GM12878 (cell line): ENCODE measurements at regions not wholly inside any gene's neighbourhood (a gene's known extent, or its start where the extent isn't known, plus 50 kb on each side); places are given as distances from the start of the nearest gene placed in this dataset.

Source experiments
- ATAC-seq: fragments of 200-7000 bp; cut with Tn5 transposase; 3 replicates; pipeline ENCODE4 v1.9.1; 2020; ENCODE audit warnings: mild to moderate bottlenecking, moderate library complexity
- BruUV-seq: library from RNA; stranded (reverse); fragments of 400-500 nt; replicated peaks from 2 replicates; lab custom pipeline; 2021; lab: Mats Ljungman, UMichigan
- CTCF ChIA-PET: fragments of 300-600 bp; sonication (Branson Sonifier 250); formaldehyde crosslinking; extraction: SDS; loops from one replicate; lab custom pipeline; 2021; ENCODE audit warnings: inconsistent platforms; lab: Yijun Ruan, JAX
- POLR2A ChIA-PET: fragments of 350-600 bp; formaldehyde crosslinking; extraction: SDS; loops from one replicate; lab custom pipeline; 2021; ENCODE audit warnings: inconsistent platforms; lab: Charles Lee
- RAD21 ChIA-PET: fragments of 300-600 bp; sonication (Branson Sonifier 250); formaldehyde crosslinking; loops from one replicate; lab custom pipeline; 2023; ENCODE audit warnings: antibody characterized with exemption; ENCODE audit not compliant: unreplicated experiment; lab: Charles Lee
- SMC1A ChIA-PET: fragments of 300-600 bp; sonication (Branson Sonifier 250); formaldehyde crosslinking; loops from one replicate; lab custom pipeline; 2023; ENCODE audit not compliant: unreplicated experiment, uncharacterized antibody; lab: Charles Lee
- DNase-seq: peaks from one replicate; pipeline ENCODE4 v3.0.0-alpha.2; 2011; ENCODE audit warnings: low read depth, low spot score
- FAIRE-seq: peaks from 3 replicates; lab custom pipeline; 2011; peaks lifted over from hg19 to GRCh38; lab: Jason Lieb, UNC
- H2AFZ ChIP-seq: 2 replicates; pipeline ENCODE4 v1.6.0; 2011; ENCODE audit warnings: low read depth, low read length, control low read depth; ENCODE audit not compliant: control insufficient read depth
- H3K27ac ChIP-seq: 2 replicates; pipeline ENCODE4 v1.5.1; 2011; ENCODE audit warnings: control low read depth; ENCODE audit not compliant: control insufficient read depth, insufficient read depth
- H3K27me3 ChIP-seq, 2 experiments: replicated peaks in 1 of 2; 2 replicates each; pipeline versions ENCODE4 v1.6.0 to v1.6.1; 2011; ENCODE audit warnings: low read length in 1 of 2; ENCODE audit not compliant: control insufficient read depth in 2 of 2, insufficient read depth in 2 of 2
- H3K36me3 ChIP-seq, 2 experiments: 2 replicates each; pipeline ENCODE4 v1.5.1; 2011; ENCODE audit warnings: low read length in 1 of 2; ENCODE audit not compliant: control insufficient read depth in 2 of 2, insufficient read depth in 2 of 2
- H3K4me1 ChIP-seq: 2 replicates; pipeline ENCODE4 v1.6.1; 2011; ENCODE audit warnings: mild to moderate bottlenecking, low read length, moderate library complexity, mixed read lengths; ENCODE audit not compliant: control insufficient read depth, insufficient read depth
- H3K4me2 ChIP-seq: 2 replicates; pipeline ENCODE4 v1.6.0; 2011; ENCODE audit warnings: control low read depth; ENCODE audit not compliant: control insufficient read depth, insufficient read depth
- H3K4me3 ChIP-seq: fragments of 200-600 bp; sonication (generic); 2 replicates; pipeline ENCODE4 v1.5.1; 2016
- H3K79me2 ChIP-seq: 2 replicates; pipeline ENCODE4 v1.6.0; 2011; ENCODE audit warnings: low read length; ENCODE audit not compliant: control insufficient read depth, insufficient read depth
- H3K9ac ChIP-seq: 2 replicates; pipeline ENCODE4 v1.8.0; 2011; ENCODE audit warnings: low read length, control low read depth, mixed read lengths; ENCODE audit not compliant: control insufficient read depth, insufficient read depth
- H3K9me3 ChIP-seq: replicated peaks from 3 replicates; pipeline ENCODE4 v1.5.1; 2011; ENCODE audit warnings: mild to moderate bottlenecking, low read length; ENCODE audit not compliant: control insufficient read depth, insufficient read depth
- H4K20me1 ChIP-seq: 2 replicates; pipeline ENCODE4 v1.6.0; 2011; ENCODE audit not compliant: control insufficient read depth, insufficient read depth
- CBFB ChIP-seq: IDR thresholded peaks from 2 replicates; pipeline ENCODE4 v1.6.1; 2016; ENCODE audit warnings: antibody characterized with exemption, low read depth
- ETV6 ChIP-seq, 2 experiments: fragments of 450-650 bp in 1 of 2; IDR thresholded peaks in 1 of 2; conservative IDR thresholded peaks in 1 of 2; 2 replicates each; pipeline ENCODE4 v1.6.1; 2014; ENCODE audit warnings: antibody characterized with exemption in 1 of 2, borderline replicate concordance in 1 of 2, low read depth in 1 of 2, mild to moderate bottlenecking in 1 of 2, moderate library complexity in 1 of 2
- FOXM1 ChIP-seq: IDR thresholded peaks from 2 replicates; pipeline ENCODE4 v1.6.1; 2012; ENCODE audit warnings: low read depth, mild to moderate bottlenecking, inconsistent platforms, low read length, moderate library complexity
- IRF4 ChIP-seq: IDR thresholded peaks from 2 replicates; pipeline ENCODE4 v1.6.1; 2011; ENCODE audit warnings: low read depth, low read length
- KAT2A ChIP-seq: conservative IDR thresholded peaks from 2 replicates; pipeline ENCODE4 v1.6.1; 2011; ENCODE audit warnings: low read depth, low read length; ENCODE audit not compliant: control insufficient read depth
- MEF2B ChIP-seq: fragments of 450-650 bp; IDR thresholded peaks from 2 replicates; pipeline ENCODE4 v1.6.1; 2018; ENCODE audit warnings: mild to moderate bottlenecking, moderate library complexity; ENCODE audit not compliant: partially characterized antibody, poor library complexity, severe bottlenecking
- MTA3 ChIP-seq: IDR thresholded peaks from 2 replicates; pipeline ENCODE4 v1.6.1; 2012; ENCODE audit warnings: low read length, inconsistent platforms, borderline replicate concordance
- NFXL1 ChIP-seq: fragments of 450-650 bp; IDR thresholded peaks from 2 replicates; pipeline ENCODE4 v1.6.1; 2017; ENCODE audit warnings: antibody characterized with exemption, mild to moderate bottlenecking, borderline replicate concordance
- SIX5 ChIP-seq: IDR thresholded peaks from 2 replicates; pipeline ENCODE4 v1.6.1; 2011; ENCODE audit warnings: mild to moderate bottlenecking, low read depth, low read length, moderate library complexity; ENCODE audit not compliant: severe bottlenecking
- SMAD5 ChIP-seq: IDR thresholded peaks from 2 replicates; pipeline ENCODE4 v1.6.1; 2016; ENCODE audit warnings: antibody characterized with exemption, low read depth
- SUZ12 ChIP-seq: fragments of 200-600 bp; sonication (generic); IDR thresholded peaks from one replicate; pipeline ENCODE4 v1.6.1; 2018; ENCODE audit warnings: antibody characterized with exemption, mild to moderate bottlenecking; ENCODE audit not compliant: unreplicated experiment
- TBL1XR1 ChIP-seq: IDR thresholded peaks from 2 replicates; pipeline ENCODE4 v1.6.1; 2012; ENCODE audit warnings: low read depth, low read length, improper control_type of control experiment
- TCF12 ChIP-seq: IDR thresholded peaks from 2 replicates; pipeline ENCODE4 v1.6.1; 2011; ENCODE audit warnings: low read depth, mild to moderate bottlenecking, low read length
- WGBS: methylation state at CpG from one replicate; pipeline ENCODE4 v1.1.6; 2016; ENCODE audit warnings: low lambda C conversion rate; ENCODE audit not compliant: insufficient replicate concordance, insufficient coverage; ENCODE audit errors: missing lambda C conversion rate; 5-methylcytosine and 5-hydroxymethylcytosine counted together
- in situ Hi-C: fragments of 300-500 bp; cut with MboI; formaldehyde crosslinking; loops from 9 replicates; pipeline ENCODE4 v1.14.3; 2018; ENCODE audit warnings: mixed read lengths
- intact Hi-C: fragments of 100-400 bp; cut with micrococcal nuclease; formaldehyde crosslinking; loops from one replicate; pipeline ENCODE4 v1.14.2; 2022; ENCODE audit not compliant: unreplicated experiment
- TF ChIP-seq, protein P1 (sequence below): fragments of 450-650 bp; IDR thresholded peaks from 2 replicates; pipeline ENCODE4 v1.6.1; 2016; ENCODE audit warnings: mild to moderate bottlenecking
- TF ChIP-seq, protein P2 (sequence below): fragments of 450-650 bp; IDR thresholded peaks from 2 replicates; pipeline ENCODE4 v1.6.1; 2017; ENCODE audit warnings: mild to moderate bottlenecking
- TF ChIP-seq, protein P3 (sequence below): IDR thresholded peaks from 2 replicates; pipeline ENCODE4 v1.6.1; 2012; ENCODE audit warnings: low read length, inconsistent platforms
- TF ChIP-seq, protein P4 (sequence below): fragments of 450-650 bp; IDR thresholded peaks from 2 replicates; pipeline ENCODE4 v1.6.1; 2016; ENCODE audit warnings: mild to moderate bottlenecking, moderate library complexity, borderline replicate concordance

DNA sequence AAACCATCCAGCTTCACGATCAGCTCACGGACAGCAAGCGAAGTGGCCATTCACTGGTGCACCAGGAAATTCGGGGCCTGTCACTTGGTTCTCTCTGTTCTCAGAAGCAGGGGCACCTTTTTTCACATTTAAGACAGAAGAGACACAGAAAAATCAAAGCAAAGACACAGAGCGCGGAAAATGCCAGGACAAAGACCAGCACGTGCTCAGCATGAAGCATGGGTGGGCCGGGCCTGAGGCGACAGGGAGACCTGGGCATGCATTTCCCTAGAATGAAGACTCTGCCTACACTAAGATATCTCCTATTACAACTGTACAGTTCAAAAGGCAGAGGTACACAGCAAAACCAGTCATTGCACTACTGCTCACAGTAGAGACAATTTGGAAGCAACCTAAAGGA lies 117.4 kb upstream of the ID2 start:
- H3K9ac ChIP-seq = no peak overlapping the region
- no peak for FAIRE-seq
- no peaks in the 10 kb centered on the region for H4K20me1 ChIP-seq
- no peaks in the 10 kb centered on the region for H3K4me1 ChIP-seq
- ATAC-seq = no peak
- H3K4me3 ChIP-seq = no peak overlapping the region
- BruUV-seq = no TSS peak
- H3K4me2 ChIP-seq = no peak overlapping the region
- H3K27me3 ChIP-seq = no peaks in the 10 kb centered on the region
- ChIA-PET CTCF (interaction anchor here (1.1 to 1.6 kb wide), 3 partner anchors 11 to 20 kb away, joined by 3 to 5 read pairs (median 4); no protein-coding TSS in a partner anchor), RAD21 (no interaction called here), SMC1A (interaction anchor here (1.2 kb wide), 1 partner anchor 9 kb away, joined by 3 read pairs; no protein-coding TSS in a partner anchor), POLR2A (no interaction called here)
- H3K27ac ChIP-seq = no peak overlapping the region
- intact Hi-C loops = no loop called here
- WGBS = 71% methylated on average over 9 of the region's 9 CpGs
- no peaks in the 10 kb centered on the region for H3K36me3 ChIP-seq
- H3K79me2 ChIP-seq = no peaks in the 10 kb centered on the region
- no peak for DNase-seq
- no peak overlapping the region for H2AFZ ChIP-seq
- peaks cover 6% of the 10 kb centered on the region; the same call in 2 of the 3 replicates for H3K9me3 ChIP-seq
- in situ Hi-C loops = no loop called here
- TF ChIP-seq MTA3 = no peak
- TF ChIP-seq SUZ12 = no peak
- TF ChIP-seq TCF12 = no peak
- TF ChIP-seq SIX5 = no peak
- TF ChIP-seq CBFB = no peak
- no peak for TF ChIP-seq FOXM1
- TF ChIP-seq NFXL1 = no peak
- no peak for TF ChIP-seq IRF4
- TF ChIP-seq KAT2A = no peak
- TF ChIP-seq, protein P1, sequence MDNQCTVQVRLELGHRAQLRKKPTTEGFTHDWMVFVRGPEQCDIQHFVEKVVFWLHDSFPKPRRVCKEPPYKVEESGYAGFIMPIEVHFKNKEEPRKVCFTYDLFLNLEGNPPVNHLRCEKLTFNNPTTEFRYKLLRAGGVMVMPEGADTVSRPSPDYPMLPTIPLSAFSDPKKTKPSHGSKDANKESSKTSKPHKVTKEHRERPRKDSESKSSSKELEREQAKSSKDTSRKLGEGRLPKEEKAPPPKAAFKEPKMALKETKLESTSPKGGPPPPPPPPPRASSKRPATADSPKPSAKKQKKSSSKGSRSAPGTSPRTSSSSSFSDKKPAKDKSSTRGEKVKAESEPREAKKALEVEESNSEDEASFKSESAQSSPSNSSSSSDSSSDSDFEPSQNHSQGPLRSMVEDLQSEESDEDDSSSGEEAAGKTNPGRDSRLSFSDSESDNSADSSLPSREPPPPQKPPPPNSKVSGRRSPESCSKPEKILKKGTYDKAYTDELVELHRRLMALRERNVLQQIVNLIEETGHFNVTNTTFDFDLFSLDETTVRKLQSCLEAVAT = no peak
- TF ChIP-seq, protein P2, sequence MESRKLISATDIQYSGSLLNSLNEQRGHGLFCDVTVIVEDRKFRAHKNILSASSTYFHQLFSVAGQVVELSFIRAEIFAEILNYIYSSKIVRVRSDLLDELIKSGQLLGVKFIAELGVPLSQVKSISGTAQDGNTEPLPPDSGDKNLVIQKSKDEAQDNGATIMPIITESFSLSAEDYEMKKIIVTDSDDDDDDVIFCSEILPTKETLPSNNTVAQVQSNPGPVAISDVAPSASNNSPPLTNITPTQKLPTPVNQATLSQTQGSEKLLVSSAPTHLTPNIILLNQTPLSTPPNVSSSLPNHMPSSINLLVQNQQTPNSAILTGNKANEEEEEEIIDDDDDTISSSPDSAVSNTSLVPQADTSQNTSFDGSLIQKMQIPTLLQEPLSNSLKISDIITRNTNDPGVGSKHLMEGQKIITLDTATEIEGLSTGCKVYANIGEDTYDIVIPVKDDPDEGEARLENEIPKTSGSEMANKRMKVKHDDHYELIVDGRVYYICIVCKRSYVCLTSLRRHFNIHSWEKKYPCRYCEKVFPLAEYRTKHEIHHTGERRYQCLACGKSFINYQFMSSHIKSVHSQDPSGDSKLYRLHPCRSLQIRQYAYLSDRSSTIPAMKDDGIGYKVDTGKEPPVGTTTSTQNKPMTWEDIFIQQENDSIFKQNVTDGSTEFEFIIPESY = no peak
- no peak for TF ChIP-seq TBL1XR1
- TF ChIP-seq, protein P3, sequence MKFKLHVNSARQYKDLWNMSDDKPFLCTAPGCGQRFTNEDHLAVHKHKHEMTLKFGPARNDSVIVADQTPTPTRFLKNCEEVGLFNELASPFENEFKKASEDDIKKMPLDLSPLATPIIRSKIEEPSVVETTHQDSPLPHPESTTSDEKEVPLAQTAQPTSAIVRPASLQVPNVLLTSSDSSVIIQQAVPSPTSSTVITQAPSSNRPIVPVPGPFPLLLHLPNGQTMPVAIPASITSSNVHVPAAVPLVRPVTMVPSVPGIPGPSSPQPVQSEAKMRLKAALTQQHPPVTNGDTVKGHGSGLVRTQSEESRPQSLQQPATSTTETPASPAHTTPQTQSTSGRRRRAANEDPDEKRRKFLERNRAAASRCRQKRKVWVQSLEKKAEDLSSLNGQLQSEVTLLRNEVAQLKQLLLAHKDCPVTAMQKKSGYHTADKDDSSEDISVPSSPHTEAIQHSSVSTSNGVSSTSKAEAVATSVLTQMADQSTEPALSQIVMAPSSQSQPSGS = no peak
- no peak for TF ChIP-seq MEF2B
- TF ChIP-seq, protein P4, sequence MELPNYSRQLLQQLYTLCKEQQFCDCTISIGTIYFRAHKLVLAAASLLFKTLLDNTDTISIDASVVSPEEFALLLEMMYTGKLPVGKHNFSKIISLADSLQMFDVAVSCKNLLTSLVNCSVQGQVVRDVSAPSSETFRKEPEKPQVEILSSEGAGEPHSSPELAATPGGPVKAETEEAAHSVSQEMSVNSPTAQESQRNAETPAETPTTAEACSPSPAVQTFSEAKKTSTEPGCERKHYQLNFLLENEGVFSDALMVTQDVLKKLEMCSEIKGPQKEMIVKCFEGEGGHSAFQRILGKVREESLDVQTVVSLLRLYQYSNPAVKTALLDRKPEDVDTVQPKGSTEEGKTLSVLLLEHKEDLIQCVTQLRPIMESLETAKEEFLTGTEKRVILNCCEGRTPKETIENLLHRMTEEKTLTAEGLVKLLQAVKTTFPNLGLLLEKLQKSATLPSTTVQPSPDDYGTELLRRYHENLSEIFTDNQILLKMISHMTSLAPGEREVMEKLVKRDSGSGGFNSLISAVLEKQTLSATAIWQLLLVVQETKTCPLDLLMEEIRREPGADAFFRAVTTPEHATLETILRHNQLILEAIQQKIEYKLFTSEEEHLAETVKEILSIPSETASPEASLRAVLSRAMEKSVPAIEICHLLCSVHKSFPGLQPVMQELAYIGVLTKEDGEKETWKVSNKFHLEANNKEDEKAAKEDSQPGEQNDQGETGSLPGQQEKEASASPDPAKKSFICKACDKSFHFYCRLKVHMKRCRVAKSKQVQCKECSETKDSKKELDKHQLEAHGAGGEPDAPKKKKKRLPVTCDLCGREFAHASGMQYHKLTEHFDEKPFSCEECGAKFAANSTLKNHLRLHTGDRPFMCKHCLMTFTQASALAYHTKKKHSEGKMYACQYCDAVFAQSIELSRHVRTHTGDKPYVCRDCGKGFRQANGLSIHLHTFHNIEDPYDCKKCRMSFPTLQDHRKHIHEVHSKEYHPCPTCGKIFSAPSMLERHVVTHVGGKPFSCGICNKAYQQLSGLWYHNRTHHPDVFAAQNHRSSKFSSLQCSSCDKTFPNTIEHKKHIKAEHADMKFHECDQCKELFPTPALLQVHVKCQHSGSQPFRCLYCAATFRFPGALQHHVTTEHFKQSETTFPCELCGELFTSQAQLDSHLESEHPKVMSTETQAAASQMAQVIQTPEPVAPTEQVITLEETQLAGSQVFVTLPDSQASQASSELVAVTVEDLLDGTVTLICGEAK = no peak
- no peak for TF ChIP-seq SMAD5
- TF ChIP-seq ETV6 (conservative IDR thresholded peaks at IDR 0.05 in 1 of 2, IDR thresholded peaks at IDR 0.05 in 1 of 2; ENCODE audit: borderline replicate concordance in 1 of 2, low read depth in 1 of 2) = no peak
